Pulmonary artery endothelial cell (primary cell): ENCODE measurements at regions not wholly inside any gene's neighbourhood (a gene's known extent, or its start where the extent isn't known, plus 50 kb on each side); places are given as distances from the start of the nearest gene placed in this dataset.
"Not testable (repeated sequence)": the region's sequence is repeated elsewhere in the genome, so short reads cannot be mapped to it uniquely, and the experiment has no call there.

ENCODE experiments used
- DNase-seq: peaks from one replicate; pipeline ENCODE4 v3.0.0-alpha.2; 2011; ENCODE audit warnings: low read depth, low spot score

DNA sequence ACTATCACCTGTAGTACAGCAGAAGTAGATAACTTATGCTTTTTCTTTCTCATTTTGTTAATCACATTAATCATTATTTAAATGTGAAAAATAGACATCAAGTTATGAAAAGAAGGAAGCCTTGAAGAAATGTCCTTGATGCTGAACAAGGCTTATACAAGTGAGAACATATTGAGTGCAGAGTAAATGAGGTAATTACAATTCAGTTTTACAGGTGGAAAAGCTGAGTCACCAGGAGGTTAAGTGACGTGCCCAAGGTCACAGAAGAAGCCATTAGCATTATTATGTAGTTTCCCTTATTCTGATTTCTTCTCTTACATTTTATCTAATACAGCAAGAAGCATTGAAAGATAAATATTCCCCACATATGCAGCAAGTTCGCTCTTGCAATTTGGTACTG lies 998.5 kb upstream of the CDH6 start:
- no peak for DNase-seq

DNA sequence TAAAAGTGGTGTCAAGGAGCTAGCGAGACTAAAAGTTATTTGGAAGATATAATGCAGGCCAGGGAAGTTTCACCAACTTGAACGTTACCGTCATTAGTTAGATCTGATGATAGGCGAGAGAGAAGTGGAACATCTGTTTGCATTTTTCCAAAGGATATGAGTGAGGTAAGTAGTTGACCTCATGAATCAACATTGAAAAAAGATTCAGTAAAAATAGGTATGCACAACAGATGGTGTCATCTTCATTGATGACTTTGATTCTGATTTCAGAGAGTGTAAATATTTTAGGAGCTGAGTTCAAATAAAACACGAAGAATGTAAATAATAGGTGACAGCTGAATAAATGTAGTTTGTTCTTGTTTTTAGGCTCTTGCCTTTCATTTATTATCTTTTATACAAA lies 998.9 kb upstream of the CDH6 start:
- no peak for DNase-seq

DNA sequence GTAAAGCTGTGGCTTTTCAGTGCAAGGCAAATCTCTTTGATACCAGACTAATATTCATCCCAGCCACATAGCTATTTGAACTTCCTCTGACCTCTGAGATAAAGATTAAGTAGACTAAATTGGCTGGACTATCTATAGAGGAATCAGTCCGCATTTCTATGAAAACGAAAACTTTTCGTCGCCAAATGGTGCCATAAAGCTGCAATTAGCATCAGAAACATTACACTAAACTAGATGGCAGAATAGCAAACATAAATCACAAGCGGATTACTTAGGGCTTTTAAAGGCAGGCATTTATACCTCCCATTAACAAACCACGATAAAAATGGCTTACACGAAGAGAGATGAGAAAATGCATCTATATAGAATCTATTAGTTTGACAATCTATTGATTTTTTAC lies 1009.7 kb upstream of the CDH6 start:
- no peak for DNase-seq

DNA sequence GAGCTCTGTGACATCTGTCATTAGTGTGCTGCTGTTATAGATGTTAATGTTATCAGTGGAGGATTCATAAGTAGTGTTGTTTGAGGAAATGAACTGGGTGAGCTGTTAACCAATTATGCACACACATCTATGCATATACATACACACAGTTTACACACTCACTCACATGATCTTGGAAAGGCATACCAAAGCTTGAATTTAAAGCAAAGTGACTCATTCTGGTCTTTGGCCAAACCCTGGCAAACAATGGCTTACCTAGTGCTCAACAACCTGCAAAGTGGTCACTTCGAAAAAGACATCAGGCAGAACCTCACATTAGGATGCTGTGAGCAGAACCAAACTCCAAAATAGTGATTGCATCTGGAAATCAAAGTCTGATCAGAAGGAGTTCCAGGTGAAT lies 1037.3 kb upstream of the CDH6 start:
- DNase-seq = no peak

DNA sequence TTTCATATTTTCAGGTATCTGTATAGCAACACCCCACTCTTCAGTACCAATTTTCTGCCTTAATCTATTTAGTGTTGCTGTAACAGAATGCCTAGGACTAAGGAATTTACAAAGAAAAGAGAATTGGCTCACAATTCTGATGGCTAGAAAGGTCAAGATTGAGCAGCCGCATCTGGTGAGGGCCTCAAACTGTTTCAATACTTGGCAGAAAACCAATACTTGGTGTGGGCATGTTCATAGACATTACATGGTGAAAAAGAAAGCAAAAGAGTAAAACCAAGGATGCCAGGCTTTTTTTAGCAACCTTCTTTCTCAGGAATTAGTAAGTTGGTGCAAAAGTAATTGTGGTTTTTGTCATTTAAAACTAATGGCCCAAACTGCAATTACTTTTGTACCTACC lies 1041.1 kb upstream of the CDH6 start:
- DNase-seq = no peak

DNA sequence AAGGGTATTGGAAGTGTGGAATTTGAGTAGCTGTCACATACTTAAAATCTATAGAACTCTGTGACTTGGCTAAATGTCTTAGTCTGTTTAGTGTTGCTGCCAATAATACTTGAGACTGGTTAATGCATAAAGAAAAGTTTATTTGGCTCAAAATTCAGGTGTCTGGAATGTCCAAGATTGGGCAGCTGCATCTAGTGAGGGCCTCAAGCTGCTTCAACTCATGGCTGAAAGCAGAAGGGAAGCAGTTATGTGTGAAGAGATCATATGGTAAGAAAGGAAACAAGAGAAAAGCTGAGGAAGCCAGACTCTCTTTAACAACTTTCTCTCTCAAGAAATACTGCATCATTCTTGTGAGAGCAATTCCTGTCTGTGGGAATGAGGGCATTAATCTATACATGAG lies 1043.3 kb upstream of the CDH6 start:
- no peak for DNase-seq

DNA sequence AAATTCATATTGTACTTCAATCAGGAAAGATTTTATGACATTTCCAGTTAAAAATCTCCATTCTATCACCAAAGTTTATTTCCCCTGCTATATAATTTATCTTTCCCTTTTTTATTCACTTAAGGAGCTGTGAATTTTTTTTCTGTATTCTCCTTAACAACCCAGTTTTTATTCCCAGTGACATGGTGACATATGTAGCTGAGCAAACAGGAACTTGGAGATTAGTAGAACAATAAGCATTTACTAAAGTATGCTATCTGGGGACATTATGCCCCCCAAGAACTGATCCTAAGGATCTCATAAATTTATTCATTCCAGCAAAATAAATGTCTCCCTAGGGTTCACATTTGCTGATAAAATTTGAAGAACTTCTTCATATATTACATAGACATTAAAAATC lies 1044.0 kb upstream of the CDH6 start:
- no peak for DNase-seq

DNA sequence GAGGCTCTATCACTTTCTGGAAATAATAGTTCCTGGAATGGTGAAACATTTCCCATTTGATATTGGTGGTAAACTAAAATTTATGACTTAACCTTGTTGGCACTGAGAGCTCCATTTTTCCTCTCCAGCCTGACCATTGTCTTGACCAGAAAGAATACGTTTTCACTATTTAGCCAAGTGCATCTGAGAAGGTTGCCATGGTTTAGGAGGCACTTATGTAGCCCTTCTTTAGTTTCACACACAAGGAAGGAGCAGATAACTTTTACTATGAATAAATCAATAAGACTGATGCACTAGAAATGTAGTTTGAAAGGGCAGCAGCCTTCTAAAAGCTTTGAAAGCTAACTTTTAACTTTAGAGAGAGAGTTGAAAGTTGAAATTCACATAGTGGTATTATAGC lies 1045.5 kb upstream of the CDH6 start:
- no peak for DNase-seq

DNA sequence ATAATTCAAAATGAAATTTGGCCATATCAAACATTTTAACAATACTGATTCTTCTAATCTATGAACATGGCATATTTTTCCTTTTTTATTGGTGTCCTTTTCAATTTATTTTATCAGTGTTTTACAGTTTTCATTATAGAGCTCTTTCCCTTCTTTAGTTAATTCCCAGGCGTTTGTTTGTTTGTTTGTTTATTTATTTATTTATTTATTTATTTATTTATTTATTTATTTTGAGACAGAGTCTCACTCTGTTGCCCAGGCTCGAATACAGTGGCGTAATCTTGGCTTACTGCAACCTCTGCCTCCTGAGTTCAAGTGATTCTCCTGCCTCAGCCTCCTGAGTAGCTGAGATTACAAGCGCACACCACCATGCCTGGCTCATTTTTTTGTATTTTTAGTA lies 1049.4 kb upstream of the CDH6 start:
- not testable (repeated sequence) for DNase-seq

DNA sequence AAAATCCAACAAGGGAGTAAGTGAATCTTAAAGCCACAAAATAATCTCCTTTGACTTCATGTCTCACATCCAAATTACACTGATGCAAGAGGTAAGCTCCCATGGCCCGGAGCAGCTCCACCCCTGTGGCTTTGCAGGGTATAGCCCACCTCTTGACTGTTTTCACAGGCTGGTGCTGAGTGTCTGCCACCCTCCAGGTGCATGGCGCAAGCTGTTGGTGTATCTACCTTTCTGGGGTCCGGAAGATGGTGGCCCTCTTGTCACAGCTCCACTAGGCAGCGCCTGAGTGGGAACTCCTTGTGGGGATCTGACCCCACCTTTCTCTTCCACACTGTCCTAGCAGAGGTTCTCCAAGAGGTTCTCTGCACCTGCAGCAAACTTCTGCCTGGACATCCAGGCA lies 1051.1 kb upstream of the CDH6 start:
- no peak for DNase-seq

DNA sequence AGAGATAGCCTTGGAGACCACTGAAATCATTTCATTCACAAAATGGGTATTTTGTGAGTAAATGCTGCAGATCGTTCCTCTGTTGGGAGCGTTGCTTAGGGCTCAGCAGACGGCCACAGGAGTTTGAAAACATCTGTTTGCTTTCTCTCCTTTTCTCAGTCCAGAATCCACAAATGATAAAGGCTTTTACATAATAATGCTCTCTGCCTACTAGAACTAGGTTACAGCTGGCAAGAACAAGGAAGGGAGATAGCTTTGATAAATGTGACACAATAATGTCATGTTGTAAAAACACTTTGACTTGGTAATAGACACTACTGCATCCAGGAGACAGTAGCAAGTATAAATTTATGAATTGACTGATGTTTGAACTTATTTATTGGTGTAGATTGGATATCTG lies 1072.4 kb upstream of the CDH6 start:
- DNase-seq = no peak

DNA sequence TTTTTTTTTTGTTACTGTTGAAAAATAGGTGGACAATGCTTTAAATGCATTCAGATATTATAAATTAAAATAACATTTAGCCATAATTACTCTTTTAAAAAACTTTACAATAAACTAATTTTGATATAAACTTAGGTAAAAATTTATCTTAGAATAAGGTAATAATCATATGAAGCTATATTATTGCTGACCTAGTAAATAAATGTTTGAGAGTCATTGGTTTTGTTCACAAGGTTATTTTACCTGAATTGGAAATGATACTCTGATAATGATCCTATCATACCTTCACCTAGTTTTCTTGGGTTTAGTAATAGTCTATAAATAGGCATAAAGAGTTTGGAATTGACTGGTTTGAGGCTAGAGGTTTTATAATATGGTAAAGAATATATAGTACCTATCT lies 1076.4 kb upstream of the CDH6 start:
- no peak for DNase-seq

DNA sequence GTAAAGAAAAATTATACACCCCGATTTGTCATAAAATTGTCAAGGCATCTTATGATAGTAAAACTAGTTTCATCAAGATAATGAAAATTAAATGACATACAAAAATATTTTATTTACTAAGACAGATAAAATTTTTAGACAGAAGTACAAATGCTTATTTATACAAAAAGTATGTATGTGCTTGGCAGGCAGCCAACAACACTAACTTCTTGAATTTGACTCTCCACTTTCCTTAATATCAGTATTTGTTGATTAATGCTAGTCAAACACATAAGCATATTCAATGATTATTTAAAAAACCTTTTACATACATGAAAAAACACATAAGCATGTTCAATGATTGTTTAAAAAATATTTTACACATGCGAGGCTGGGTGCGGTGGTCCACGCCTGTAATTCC lies 1079.9 kb upstream of the CDH6 start:
- DNase-seq = no peak

DNA sequence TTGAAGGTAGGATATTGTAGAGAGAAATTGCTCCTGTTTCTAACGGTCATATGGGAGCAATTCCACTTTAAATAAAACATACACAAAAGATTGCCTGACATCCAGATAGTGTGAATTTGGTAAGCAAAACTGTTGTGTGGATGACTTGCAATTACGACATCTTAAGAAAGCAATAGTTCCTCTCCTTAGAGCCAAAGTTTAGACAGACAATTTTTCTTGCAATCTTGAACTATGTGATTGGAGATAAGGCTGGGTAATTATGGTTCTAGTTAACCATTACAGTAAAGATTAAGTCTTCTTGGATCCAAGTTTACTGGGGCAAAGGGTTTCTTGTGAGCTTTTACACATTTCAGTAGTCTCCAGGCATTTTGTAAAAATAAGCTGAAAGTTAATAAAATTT lies 1080.6 kb upstream of the CDH6 start:
- DNase-seq = no peak

DNA sequence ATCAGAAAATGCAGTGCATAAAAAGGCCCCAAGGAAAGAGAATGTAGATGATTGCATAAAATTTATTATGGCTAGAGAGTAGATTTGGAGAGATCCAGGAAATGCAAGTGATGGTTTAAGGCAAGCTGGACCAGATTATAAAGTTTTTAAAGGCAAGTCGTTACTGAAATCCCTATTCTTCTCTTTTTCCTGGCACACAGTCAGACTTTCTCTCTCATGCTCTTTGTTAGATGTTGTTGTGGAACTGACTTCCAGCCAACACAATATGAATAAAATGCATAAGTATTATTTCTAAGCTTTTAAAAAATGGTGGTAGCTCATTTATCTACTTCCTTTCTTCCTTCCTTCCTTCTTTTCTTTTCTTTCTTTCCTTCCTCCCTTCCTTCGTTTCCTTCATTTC lies 1085.4 kb upstream of the CDH6 start:
- no peak for DNase-seq

DNA sequence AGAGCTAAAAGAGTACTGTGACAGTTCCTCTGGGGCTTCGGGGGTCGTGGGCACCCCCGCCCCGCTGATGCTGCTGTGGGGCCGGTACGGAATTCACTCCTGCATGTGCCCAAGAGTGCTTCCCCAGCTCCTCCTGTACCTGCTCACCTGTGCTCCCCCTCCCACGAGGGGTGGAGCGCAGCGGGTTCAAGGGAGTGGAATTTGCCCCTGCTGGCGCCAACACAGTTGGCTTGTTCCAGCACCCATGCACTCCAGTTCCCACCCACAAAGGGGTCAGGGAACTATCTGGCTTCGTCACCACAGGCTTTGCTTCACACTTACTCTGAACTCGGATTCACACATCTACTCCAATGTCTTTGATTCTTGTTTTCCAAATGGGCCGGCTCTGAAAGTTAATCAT lies 1086.9 kb upstream of the CDH6 start:
- no peak for DNase-seq

DNA sequence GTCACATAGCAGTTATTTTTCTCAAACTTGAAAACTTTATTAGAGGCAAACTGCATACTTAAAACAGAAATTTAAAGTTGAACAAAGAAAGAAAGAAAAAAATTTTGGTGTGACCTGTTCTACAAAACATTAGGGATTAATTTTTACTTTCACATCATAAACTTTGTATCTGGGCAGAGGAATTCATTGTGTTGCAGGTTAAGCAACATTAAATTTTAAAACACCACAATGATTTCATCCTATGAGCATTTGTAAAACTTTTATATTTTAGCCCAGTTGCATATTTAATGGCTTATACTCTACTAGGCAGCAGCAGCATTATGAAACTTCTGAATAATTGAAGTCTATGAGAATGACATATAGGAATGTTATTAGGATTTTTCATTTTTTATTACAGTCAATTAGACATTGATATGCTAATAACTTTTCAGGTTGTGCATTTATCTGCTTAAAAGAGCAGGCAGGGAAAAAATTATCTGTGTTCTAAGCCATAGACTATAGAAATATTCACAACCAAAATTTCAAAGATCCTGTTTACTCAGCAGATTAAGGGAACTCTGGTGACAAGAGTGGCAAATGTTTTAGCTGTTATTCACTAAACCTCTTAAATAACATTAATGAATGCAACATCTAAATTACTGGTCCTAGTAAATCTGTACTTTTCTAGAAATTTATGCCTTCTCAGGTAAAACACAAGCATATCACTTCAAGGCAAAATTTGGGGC lies 1088.5 kb upstream of the CDH6 start:
- DNase-seq = no peak

DNA sequence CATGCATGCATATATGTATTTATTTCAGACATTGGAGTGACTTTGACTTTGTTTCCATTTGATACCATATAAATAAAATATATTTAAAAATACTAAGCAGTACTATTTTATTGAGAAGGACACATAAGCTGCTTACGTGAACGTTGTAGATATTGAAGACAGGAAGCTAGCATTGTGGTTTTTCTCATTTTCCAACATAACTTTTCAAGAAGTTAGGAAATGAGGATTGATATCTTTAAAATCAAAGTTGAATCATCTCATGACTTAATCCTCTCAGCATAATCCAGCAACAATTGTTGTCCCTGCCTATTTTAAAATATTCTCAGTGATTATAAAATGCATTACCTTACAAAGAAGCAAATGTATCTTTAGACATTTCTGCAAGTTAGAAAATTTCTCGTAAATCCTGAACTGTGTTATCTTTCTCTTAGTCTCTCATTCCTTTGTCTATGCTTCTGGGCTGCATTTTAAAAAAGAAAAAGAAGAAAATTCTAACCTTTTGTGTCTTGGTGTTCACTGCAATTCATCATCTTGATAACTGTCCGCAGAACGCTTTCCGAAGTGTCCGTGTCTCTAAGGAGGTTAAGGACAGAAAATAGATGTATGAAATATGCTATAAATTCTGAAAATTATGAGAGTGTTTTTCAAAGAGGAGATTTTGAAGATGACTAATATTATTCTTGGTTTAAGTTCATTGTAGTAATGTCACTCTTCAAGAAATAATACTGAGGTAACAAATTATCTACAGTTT lies 1089.9 kb upstream of the CDH6 start:
- DNase-seq = no peak

DNA sequence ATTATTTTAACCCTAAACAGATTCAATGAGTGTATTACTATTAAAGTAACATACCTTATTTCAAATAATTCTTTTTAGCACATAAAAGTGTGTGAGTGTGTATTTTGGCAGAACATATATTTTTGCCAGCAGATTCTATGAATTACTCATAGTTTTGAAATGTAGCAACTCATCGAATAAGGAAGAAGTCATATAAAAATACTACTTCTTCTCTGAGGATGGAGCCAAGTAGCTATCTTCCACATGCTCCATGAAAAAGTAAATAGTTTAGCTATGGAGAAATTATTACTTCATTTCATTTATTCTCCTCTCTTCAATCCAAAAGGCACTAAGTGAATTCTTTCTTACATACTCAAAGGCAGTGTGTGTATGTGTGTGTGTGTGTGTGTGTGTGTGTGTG lies 1090.4 kb upstream of the CDH6 start:
- no peak for DNase-seq

DNA sequence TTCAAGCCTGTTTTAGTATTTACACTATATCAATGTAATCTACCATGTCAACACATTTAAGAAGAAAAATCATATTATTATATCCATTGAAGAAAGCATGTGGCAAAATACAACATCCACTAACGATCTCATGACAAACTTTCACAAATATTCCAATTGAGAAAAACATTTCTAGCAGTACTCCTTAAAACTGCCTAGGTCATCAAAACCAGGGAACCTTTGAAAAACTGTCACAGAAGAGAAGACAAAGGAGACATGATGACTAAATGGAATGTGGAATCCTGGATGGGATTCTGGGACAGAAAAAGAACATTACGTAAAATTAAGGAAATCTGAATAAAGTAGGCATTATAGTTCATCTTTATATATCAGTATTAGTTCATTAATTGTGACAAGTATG lies 1091.3 kb upstream of the CDH6 start:
- no peak for DNase-seq

DNA sequence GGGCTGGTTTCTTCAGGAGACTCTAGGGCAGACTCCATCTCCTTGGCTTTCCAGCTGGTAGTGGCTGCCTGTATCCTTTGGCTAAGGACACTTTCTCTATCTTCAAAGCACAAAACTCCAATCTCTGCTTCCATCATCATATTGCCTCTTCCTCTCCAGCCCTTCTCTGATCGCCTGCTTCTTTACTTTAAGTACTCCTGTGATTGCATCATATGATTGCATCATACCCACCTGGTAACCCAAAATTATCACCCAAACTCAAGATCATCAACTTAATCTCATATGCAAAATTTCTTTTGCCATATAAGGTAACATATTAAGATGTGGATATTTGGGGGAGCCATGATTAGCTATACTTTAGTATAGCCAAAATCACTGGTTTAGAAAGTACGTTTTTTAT lies 1092.6 kb upstream of the CDH6 start:
- DNase-seq = no peak

DNA sequence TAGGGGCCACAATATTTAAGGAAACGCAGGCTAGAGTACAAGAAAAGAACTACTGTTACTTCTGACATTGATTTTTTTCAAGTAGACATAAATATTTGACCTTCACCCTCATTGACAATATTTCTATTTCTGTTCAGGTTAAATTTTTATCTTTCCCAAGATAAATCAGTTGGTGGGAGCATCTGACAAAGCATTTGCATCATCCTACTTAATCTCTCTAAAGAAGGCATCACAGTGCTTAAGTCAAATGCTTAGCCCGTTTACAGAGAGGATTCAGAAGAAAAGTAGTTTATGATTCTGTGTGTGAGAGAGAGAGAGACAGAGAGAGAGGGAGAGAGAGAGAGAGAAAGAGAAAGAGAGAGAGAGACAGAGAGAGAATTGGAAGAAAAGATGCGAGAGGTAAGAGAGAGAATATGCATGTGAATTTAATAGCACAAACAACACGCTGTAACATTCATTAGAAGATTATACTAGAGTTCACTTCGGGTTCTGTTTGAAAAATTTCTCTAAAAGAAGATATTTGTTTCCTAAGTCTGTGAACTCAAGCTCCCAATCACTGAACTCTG lies 1093.3 kb upstream of the CDH6 start:
- no peak for DNase-seq

DNA sequence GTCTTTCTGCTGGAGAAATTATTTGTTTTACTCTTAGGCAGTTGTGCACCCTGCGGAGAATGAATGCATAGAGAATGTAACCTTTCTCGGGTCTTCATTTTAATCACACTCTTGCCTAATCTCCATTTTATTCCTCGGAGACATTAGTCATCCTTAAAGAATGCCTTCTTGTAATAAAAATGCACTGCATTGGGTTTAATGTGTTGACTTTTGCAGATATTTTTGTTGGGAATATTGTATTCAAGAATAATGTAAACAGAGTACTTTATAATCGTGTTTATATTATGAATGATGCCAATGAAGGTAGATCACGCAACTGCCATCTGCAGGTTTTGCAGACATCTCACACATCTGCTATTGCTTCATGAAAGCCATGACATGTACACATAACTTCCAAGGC lies 1093.9 kb upstream of the CDH6 start:
- no peak for DNase-seq
